ENCODE measurements at regions not wholly inside any gene's neighbourhood (a gene's known extent, or its start where the extent isn't known, plus 50 kb on each side); places are given as distances from the start of the nearest gene placed in this dataset.

GRCh38 chr2:5905661-5906060, 213.5 kb downstream of the SOX11 start:
- Mint-ChIP-seq H3K27me3 (no peaks in the 10 kb centered on the region), H3K4me1 (no peaks in the 10 kb centered on the region), H3K9me3 (peaks cover 0 to 9% (median 5%) of the 10 kb centered on the region in 11 donors), H3K27ac (no peak overlapping the region), H3K4me3 (no peak overlapping the region), H3K36me3 (no peaks in the 10 kb centered on the region)
- ATAC-seq (no peak), DNase-seq (no peak)
- no peak overlapping the region for H3K27ac ChIP-seq (ENCODE audit: low read depth, low read length)
- H3K9me3 ChIP-seq (ENCODE audit: control insufficient read depth in 2 of 3, low read length in 3 of 3) = no peaks in the 10 kb centered on the region
- no peaks in the 10 kb centered on the region for H3K36me3 ChIP-seq (ENCODE audit: control insufficient read depth in 2 of 3, insufficient read depth in 3 of 3, low read length in 3 of 3)
- intact Hi-C loops (cut with micrococcal nuclease) = no loop called here
- H3K4me3 ChIP-seq (ENCODE audit: low read length) = no peak overlapping the region
- no peaks in the 10 kb centered on the region for H3K27me3 ChIP-seq (ENCODE audit: control insufficient read depth in 2 of 2, insufficient read depth in 2 of 2, low read length in 2 of 2)
- no peaks in the 10 kb centered on the region for H3K4me1 ChIP-seq (ENCODE audit: control insufficient read depth in 2 of 2, insufficient read depth in 2 of 2, low read length in 2 of 2)
- ChIA-PET CTCF (no interaction called here), POLR2A (no interaction called here)

GRCh38 chr2:5908071-5908470, 215.9 kb downstream of the SOX11 start:
- Histone ChIP-seq H3K4me3 (ENCODE audit: low read length) (no peak overlapping the region), H3K27me3 (ENCODE audit: control insufficient read depth in 2 of 2, insufficient read depth in 2 of 2, low read length in 2 of 2) (no peaks in the 10 kb centered on the region), H3K36me3 (ENCODE audit: control insufficient read depth in 2 of 3, insufficient read depth in 3 of 3, low read length in 3 of 3) (no peaks in the 10 kb centered on the region), H3K27ac (ENCODE audit: low read depth, low read length) (no peak overlapping the region), H3K4me1 (ENCODE audit: control insufficient read depth in 2 of 2, insufficient read depth in 2 of 2, low read length in 2 of 2) (no peaks in the 10 kb centered on the region), H3K9me3 (ENCODE audit: control insufficient read depth in 2 of 3, low read length in 3 of 3) (no peaks in the 10 kb centered on the region)
- no peak for ATAC-seq
- intact Hi-C loops (cut with micrococcal nuclease) = no loop called here
- Mint-ChIP-seq H3K27me3 (no peaks in the 10 kb centered on the region), H3K4me1 (no peaks in the 10 kb centered on the region), H3K27ac (no peak overlapping the region), H3K36me3 (no peaks in the 10 kb centered on the region), H3K4me3 (no peak overlapping the region), H3K9me3 (peaks cover 0 to 11% (median 5%) of the 10 kb centered on the region in 11 donors)
- DNase-seq = no peak
- POLR2A ChIA-PET = no interaction called here
- CTCF ChIA-PET = no interaction called here

- H3K27me3 Mint-ChIP-seq = peaks cover 0 to 7% (median 0%) of the 10 kb centered on the region in 5 donors
- H3K9me3 Mint-ChIP-seq = peaks cover 0 to 19% (median 3%) of the 10 kb centered on the region in 11 donors
- CTCF ChIA-PET = no interaction called here
- DNase-seq (no peak), ATAC-seq (no peak)
- Histone ChIP-seq H3K36me3 (ENCODE audit: control insufficient read depth in 2 of 3, insufficient read depth in 3 of 3, low read length in 3 of 3) (no peaks in the 10 kb centered on the region), H3K27ac (ENCODE audit: low read depth, low read length) (no peak overlapping the region), H3K9me3 (ENCODE audit: control insufficient read depth in 2 of 3, low read length in 3 of 3) (no peaks in the 10 kb centered on the region), H3K27me3 (ENCODE audit: control insufficient read depth in 2 of 2, insufficient read depth in 2 of 2, low read length in 2 of 2) (no peaks in the 10 kb centered on the region), H3K4me3 (ENCODE audit: low read length) (no peak overlapping the region), H3K4me1 (ENCODE audit: control insufficient read depth in 2 of 2, insufficient read depth in 2 of 2, low read length in 2 of 2) (no peaks in the 10 kb centered on the region)
- H3K4me1 Mint-ChIP-seq = no peaks in the 10 kb centered on the region
- no peak overlapping the region for H3K27ac Mint-ChIP-seq
- H3K36me3 Mint-ChIP-seq = no peaks in the 10 kb centered on the region
- POLR2A ChIA-PET = no interaction called here
- no peak overlapping the region for H3K4me3 Mint-ChIP-seq
- intact Hi-C loops (cut with micrococcal nuclease) = no loop called here
These were observed 219.5 kb downstream of the SOX11 start for GRCh38 chr2:5911718-5912117.

- no peak overlapping the region for H3K4me3 ChIP-seq (ENCODE audit: low read length)
- ATAC-seq = no peak
- no peaks in the 10 kb centered on the region for H3K27me3 ChIP-seq (ENCODE audit: control insufficient read depth in 2 of 2, insufficient read depth in 2 of 2, low read length in 2 of 2)
- H3K9me3 Mint-ChIP-seq = peaks cover 0 to 18% (median 4%) of the 10 kb centered on the region in 11 donors
- H3K27me3 Mint-ChIP-seq = peaks cover 0 to 7% (median 0%) of the 10 kb centered on the region in 5 donors
- DNase-seq = no peak
- no peaks in the 10 kb centered on the region for H3K9me3 ChIP-seq (ENCODE audit: control insufficient read depth in 2 of 3, low read length in 3 of 3)
- ChIA-PET CTCF (no interaction called here), POLR2A (no interaction called here)
- H3K36me3 Mint-ChIP-seq = no peaks in the 10 kb centered on the region
- no peak overlapping the region for H3K4me3 Mint-ChIP-seq
- H3K4me1 Mint-ChIP-seq = no peaks in the 10 kb centered on the region
- no peaks in the 10 kb centered on the region for H3K4me1 ChIP-seq (ENCODE audit: control insufficient read depth in 2 of 2, insufficient read depth in 2 of 2, low read length in 2 of 2)
- no peaks in the 10 kb centered on the region for H3K36me3 ChIP-seq (ENCODE audit: control insufficient read depth in 2 of 3, insufficient read depth in 3 of 3, low read length in 3 of 3)
- H3K27ac Mint-ChIP-seq = no peak overlapping the region
- no peak overlapping the region for H3K27ac ChIP-seq (ENCODE audit: low read depth, low read length)
- intact Hi-C loops (cut with micrococcal nuclease) = no loop called here
These were observed 221.7 kb downstream of the SOX11 start for GRCh38 chr2:5913711-5914395.

GRCh38 chr2:5914811-5915611, 222.8 kb downstream of the SOX11 start:
- DNase-seq = no peak
- H3K4me1 ChIP-seq (ENCODE audit: control insufficient read depth in 2 of 2, insufficient read depth in 2 of 2, low read length in 2 of 2) = no peaks in the 10 kb centered on the region
- no peaks in the 10 kb centered on the region for H3K36me3 Mint-ChIP-seq
- no peak overlapping the region for H3K4me3 ChIP-seq (ENCODE audit: low read length)
- H3K9me3 ChIP-seq (ENCODE audit: control insufficient read depth in 2 of 3, low read length in 3 of 3) = no peaks in the 10 kb centered on the region
- no peak overlapping the region for H3K4me3 Mint-ChIP-seq
- POLR2A ChIA-PET = no interaction called here
- no peak overlapping the region for H3K27ac ChIP-seq (ENCODE audit: low read depth, low read length)
- H3K9me3 Mint-ChIP-seq = peaks cover 0 to 29% (median 4%) of the 10 kb centered on the region in 11 donors
- CTCF ChIA-PET = no interaction called here
- no peaks in the 10 kb centered on the region for H3K4me1 Mint-ChIP-seq
- H3K27me3 Mint-ChIP-seq = peaks cover 0 to 7% (median 0%) of the 10 kb centered on the region in 5 donors
- H3K36me3 ChIP-seq (ENCODE audit: control insufficient read depth in 2 of 3, insufficient read depth in 3 of 3, low read length in 3 of 3) = no peaks in the 10 kb centered on the region
- intact Hi-C loops (cut with micrococcal nuclease) = loop anchor here in 1 of 2 donors (5.0 kb wide), 1 partner anchor 1958 kb away; no protein-coding TSS in a partner anchor
- no peak for ATAC-seq
- H3K27me3 ChIP-seq (ENCODE audit: control insufficient read depth in 2 of 2, insufficient read depth in 2 of 2, low read length in 2 of 2) = no peaks in the 10 kb centered on the region
- no peak overlapping the region for H3K27ac Mint-ChIP-seq

- ChIA-PET POLR2A (no interaction called here), CTCF (interaction anchor here (0.6 kb wide), 1 partner anchor 820 kb away, joined by 3 read pairs; no protein-coding TSS in a partner anchor)
- Mint-ChIP-seq H3K27ac (no peak overlapping the region), H3K4me3 (no peak overlapping the region), H3K9me3 (peaks cover 0 to 32% (median 4%) of the 10 kb centered on the region in 11 donors), H3K36me3 (no peaks in the 10 kb centered on the region), H3K4me1 (no peaks in the 10 kb centered on the region), H3K27me3 (peaks cover 0 to 7% (median 0%) of the 10 kb centered on the region in 5 donors)
- H3K36me3 ChIP-seq (ENCODE audit: control insufficient read depth in 2 of 3, insufficient read depth in 3 of 3, low read length in 3 of 3) = no peaks in the 10 kb centered on the region
- intact Hi-C loops (cut with micrococcal nuclease) = loop anchor here in 1 of 2 donors (5.0 kb wide), 1 partner anchor 1959 kb away; no protein-coding TSS in a partner anchor
- H3K4me3 ChIP-seq (ENCODE audit: low read length) = no peak overlapping the region
- ATAC-seq (no peak), DNase-seq (no peak)
- H3K9me3 ChIP-seq (ENCODE audit: control insufficient read depth in 2 of 3, low read length in 3 of 3) = no peaks in the 10 kb centered on the region
- no peak overlapping the region for H3K27ac ChIP-seq (ENCODE audit: low read depth, low read length)
- H3K27me3 ChIP-seq (ENCODE audit: control insufficient read depth in 2 of 2, insufficient read depth in 2 of 2, low read length in 2 of 2) = no peaks in the 10 kb centered on the region
- H3K4me1 ChIP-seq (ENCODE audit: control insufficient read depth in 2 of 2, insufficient read depth in 2 of 2, low read length in 2 of 2) = no peaks in the 10 kb centered on the region
These were observed 223.7 kb downstream of the SOX11 start for GRCh38 chr2:5915881-5916310.
